ENCODE measurements at regions not wholly inside any gene's neighbourhood (a gene's known extent, or its start where the extent isn't known, plus 50 kb on each side); places are given as distances from the start of the nearest gene placed in this dataset.

DNA sequence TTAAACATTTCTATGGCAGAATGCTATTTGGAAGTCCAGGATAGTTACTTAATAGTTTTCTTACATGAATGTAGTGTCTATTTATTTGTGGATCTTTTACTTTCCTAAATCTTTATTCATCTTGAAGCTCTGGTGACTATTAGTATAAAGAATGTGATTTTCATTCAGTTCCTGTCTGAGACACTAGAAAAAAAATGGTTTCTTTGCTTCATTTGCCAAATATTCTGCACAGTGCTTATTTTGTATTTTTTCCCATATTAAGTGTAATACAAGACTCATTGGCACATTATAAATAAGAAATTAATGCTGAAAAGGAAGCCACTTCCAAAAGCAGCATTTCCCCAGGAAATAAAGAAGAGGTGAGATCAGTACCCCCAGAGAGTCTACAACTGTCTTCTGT is 109.8 kb downstream of the POSTN start:
- TF ChIP-seq POLR2A (IDR thresholded peaks at IDR 0.05) = no peak
- TF ChIP-seq, protein P1, sequence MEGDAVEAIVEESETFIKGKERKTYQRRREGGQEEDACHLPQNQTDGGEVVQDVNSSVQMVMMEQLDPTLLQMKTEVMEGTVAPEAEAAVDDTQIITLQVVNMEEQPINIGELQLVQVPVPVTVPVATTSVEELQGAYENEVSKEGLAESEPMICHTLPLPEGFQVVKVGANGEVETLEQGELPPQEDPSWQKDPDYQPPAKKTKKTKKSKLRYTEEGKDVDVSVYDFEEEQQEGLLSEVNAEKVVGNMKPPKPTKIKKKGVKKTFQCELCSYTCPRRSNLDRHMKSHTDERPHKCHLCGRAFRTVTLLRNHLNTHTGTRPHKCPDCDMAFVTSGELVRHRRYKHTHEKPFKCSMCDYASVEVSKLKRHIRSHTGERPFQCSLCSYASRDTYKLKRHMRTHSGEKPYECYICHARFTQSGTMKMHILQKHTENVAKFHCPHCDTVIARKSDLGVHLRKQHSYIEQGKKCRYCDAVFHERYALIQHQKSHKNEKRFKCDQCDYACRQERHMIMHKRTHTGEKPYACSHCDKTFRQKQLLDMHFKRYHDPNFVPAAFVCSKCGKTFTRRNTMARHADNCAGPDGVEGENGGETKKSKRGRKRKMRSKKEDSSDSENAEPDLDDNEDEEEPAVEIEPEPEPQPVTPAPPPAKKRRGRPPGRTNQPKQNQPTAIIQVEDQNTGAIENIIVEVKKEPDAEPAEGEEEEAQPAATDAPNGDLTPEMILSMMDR (IDR thresholded peaks at IDR 0.05) = no peak
